ENCODE measurements at regions not wholly inside any gene's neighbourhood (a gene's known extent, or its start where the extent isn't known, plus 50 kb on each side); places are given as distances from the start of the nearest gene placed in this dataset.

- TF ChIP-seq CTCF (IDR thresholded peaks at IDR 0.05; ENCODE audit: low read length) (no peak), EZH2 (IDR thresholded peaks at IDR 0.05; ENCODE audit: borderline replicate concordance, low read length) (no peak)
Observed at GRCh38 chr6:139533573-139534471, 159.4 kb upstream of the CITED2 start.
